Nephron progenitor cell (in vitro differentiated cells): ENCODE measurements at regions not wholly inside any gene's neighbourhood (a gene's known extent, or its start where the extent isn't known, plus 50 kb on each side); places are given as distances from the start of the nearest gene placed in this dataset.

Source experiments
- DNase-seq: peaks from one replicate; pipeline ENCODE4 v3.0.0; 2021
- H3K27ac Mint-ChIP-seq: 2 replicates; pipeline ENCODE4 v1.8.0; 2021; ENCODE audit warnings: mild to moderate bottlenecking, moderate library complexity, mixed read lengths
- H3K27me3 Mint-ChIP-seq: 2 replicates; pipeline ENCODE4 v1.8.0; 2021; ENCODE audit warnings: mild to moderate bottlenecking, low read depth, mixed read lengths; ENCODE audit not compliant: poor library complexity
- H3K36me3 Mint-ChIP-seq: 2 replicates; pipeline ENCODE4 v1.8.0; 2021; ENCODE audit warnings: low read depth, mixed read lengths
- H3K4me1 Mint-ChIP-seq: 2 replicates; pipeline ENCODE4 v1.8.0; 2021; ENCODE audit warnings: mixed read lengths
- H3K4me3 Mint-ChIP-seq: 2 replicates; pipeline ENCODE4 v1.8.0; 2021; ENCODE audit warnings: mild to moderate bottlenecking, moderate library complexity, mixed read lengths
- H3K9me3 Mint-ChIP-seq: 2 replicates; pipeline ENCODE4 v1.8.0; 2021; ENCODE audit warnings: mild to moderate bottlenecking, moderate library complexity, mixed read lengths
- CTCF ChIP-seq: fragments of 200-600 bp; sonication (generic); IDR thresholded peaks from 2 replicates; pipeline ENCODE4 v1.5.0; 2021; ENCODE audit warnings: antibody characterized with exemption

GRCh38 chr2:204321910-204322751 lies 223.1 kb upstream of the PARD3B start:
- no peak for TF ChIP-seq CTCF
- no peak overlapping the region for H3K4me3 Mint-ChIP-seq
- H3K4me1 Mint-ChIP-seq: peaks cover 38% of the 10 kb centered on the region
- no peaks in the 10 kb centered on the region for H3K27me3 Mint-ChIP-seq
- no peak for DNase-seq
- no peaks in the 10 kb centered on the region for H3K9me3 Mint-ChIP-seq
- peak overlapping the region; percentile 64 for H3K27ac Mint-ChIP-seq
- no peaks in the 10 kb centered on the region for H3K36me3 Mint-ChIP-seq

GRCh38 chr2:204325468-204325867 lies 219.8 kb upstream of the PARD3B start:
- DNase-seq: peak; percentile 62
- TF ChIP-seq CTCF: peak; percentile 89
- Mint-ChIP-seq H3K36me3 (no peaks in the 10 kb centered on the region), H3K9me3 (no peaks in the 10 kb centered on the region), H3K4me1 (peaks cover 53% of the 10 kb centered on the region), H3K27me3 (no peaks in the 10 kb centered on the region), H3K27ac (no peak overlapping the region), H3K4me3 (no peak overlapping the region)

GRCh38 chr2:204328373-204328772 lies 216.9 kb upstream of the PARD3B start:
- TF ChIP-seq CTCF: no peak
- Mint-ChIP-seq H3K36me3 (no peaks in the 10 kb centered on the region), H3K4me3 (no peak overlapping the region), H3K4me1 (peaks cover 42% of the 10 kb centered on the region), H3K27me3 (no peaks in the 10 kb centered on the region), H3K9me3 (no peaks in the 10 kb centered on the region), H3K27ac (no peak overlapping the region)
- DNase-seq: no peak

GRCh38 chr2:204329016-204329415 lies 216.3 kb upstream of the PARD3B start:
- no peaks in the 10 kb centered on the region for H3K27me3 Mint-ChIP-seq
- TF ChIP-seq CTCF: no peak
- H3K36me3 Mint-ChIP-seq: no peaks in the 10 kb centered on the region
- H3K4me1 Mint-ChIP-seq: peaks cover 42% of the 10 kb centered on the region
- H3K9me3 Mint-ChIP-seq: no peaks in the 10 kb centered on the region
- DNase-seq: no peak
- no peak overlapping the region for H3K4me3 Mint-ChIP-seq
- no peak overlapping the region for H3K27ac Mint-ChIP-seq

GRCh38 chr2:204329532-204329931 lies 215.7 kb upstream of the PARD3B start:
- Mint-ChIP-seq H3K4me1 (peaks cover 39% of the 10 kb centered on the region), H3K27ac (no peak overlapping the region), H3K36me3 (no peaks in the 10 kb centered on the region), H3K4me3 (no peak overlapping the region), H3K27me3 (no peaks in the 10 kb centered on the region), H3K9me3 (no peaks in the 10 kb centered on the region)
- no peak for TF ChIP-seq CTCF
- no peak for DNase-seq

DNA sequence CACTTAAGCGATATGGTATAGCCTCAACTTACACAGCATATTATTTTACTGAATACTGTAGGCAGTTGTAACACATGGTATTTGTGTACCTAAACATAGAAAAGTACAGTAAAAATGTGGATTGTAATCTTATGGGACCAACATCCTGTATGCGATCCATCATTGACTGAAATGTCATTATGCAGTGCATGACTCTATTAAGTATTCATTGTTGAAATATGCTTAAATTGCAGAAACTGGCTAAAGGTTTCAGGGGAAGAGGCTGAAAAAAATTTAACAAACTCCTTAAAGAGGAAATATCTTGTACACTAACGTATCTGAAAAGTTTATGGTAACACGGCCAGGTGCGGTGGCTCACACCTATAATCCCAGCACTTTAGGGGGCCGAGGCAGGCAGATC lies 214.1 kb upstream of the PARD3B start:
- Mint-ChIP-seq H3K4me1 (peaks cover 46% of the 10 kb centered on the region), H3K27ac (no peak overlapping the region), H3K27me3 (no peaks in the 10 kb centered on the region), H3K4me3 (no peak overlapping the region), H3K9me3 (no peaks in the 10 kb centered on the region), H3K36me3 (no peaks in the 10 kb centered on the region)
- TF ChIP-seq CTCF: no peak
- DNase-seq: no peak
